Neural cell (in vitro differentiated cells): ENCODE measurements at regions not wholly inside any gene's neighbourhood (a gene's known extent, or its start where the extent isn't known, plus 50 kb on each side); places are given as distances from the start of the nearest gene placed in this dataset.

Experiments used
- EP300 ChIP-seq: fragments of 450-650 bp; conservative IDR thresholded peaks from 2 replicates; pipeline ENCODE4 v1.6.1; 2014; ENCODE audit warnings: antibody characterized with exemption, mild to moderate bottlenecking, moderate library complexity; ENCODE audit not compliant: poor library complexity, severe bottlenecking
- MXI1 ChIP-seq: fragments of 450-650 bp; conservative IDR thresholded peaks from 2 replicates; pipeline ENCODE4 v1.6.1; 2014; ENCODE audit warnings: antibody characterized with exemption, mild to moderate bottlenecking; ENCODE audit not compliant: poor library complexity, severe bottlenecking
- POLR2AphosphoS5 ChIP-seq: IDR thresholded peaks from 2 replicates; pipeline ENCODE4 v1.6.1; 2012
- TF ChIP-seq, protein P1 (sequence below): fragments of 450-650 bp; IDR thresholded peaks from 2 replicates; pipeline ENCODE4 v1.5.1; 2014; ENCODE audit warnings: antibody characterized with exemption, mild to moderate bottlenecking, moderate library complexity; ENCODE audit not compliant: poor library complexity, severe bottlenecking

DNA sequence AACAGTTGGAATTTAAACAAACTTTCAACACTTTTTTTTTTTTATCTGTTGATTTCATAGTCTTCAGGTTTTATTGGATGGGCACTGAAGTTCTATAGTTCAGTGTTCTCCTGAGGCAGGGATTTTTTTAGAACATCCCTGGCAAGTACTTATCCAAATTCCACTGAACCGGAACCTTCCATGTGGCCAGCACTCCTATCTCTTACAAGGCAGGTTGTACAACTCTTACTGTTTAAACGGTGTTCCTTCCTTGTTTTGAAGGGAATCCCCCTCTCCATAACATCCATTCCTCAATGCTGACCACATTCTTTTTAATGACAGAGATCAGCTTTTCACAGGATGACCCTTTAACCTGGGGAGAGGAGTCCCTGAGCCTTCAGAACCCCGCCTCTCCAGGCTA lies 238.9 kb upstream of the CTBP2 start:
- no peak for TF ChIP-seq POLR2AphosphoS5
- TF ChIP-seq EP300, result no peak
- no peak for TF ChIP-seq MXI1
- TF ChIP-seq, protein P1, sequence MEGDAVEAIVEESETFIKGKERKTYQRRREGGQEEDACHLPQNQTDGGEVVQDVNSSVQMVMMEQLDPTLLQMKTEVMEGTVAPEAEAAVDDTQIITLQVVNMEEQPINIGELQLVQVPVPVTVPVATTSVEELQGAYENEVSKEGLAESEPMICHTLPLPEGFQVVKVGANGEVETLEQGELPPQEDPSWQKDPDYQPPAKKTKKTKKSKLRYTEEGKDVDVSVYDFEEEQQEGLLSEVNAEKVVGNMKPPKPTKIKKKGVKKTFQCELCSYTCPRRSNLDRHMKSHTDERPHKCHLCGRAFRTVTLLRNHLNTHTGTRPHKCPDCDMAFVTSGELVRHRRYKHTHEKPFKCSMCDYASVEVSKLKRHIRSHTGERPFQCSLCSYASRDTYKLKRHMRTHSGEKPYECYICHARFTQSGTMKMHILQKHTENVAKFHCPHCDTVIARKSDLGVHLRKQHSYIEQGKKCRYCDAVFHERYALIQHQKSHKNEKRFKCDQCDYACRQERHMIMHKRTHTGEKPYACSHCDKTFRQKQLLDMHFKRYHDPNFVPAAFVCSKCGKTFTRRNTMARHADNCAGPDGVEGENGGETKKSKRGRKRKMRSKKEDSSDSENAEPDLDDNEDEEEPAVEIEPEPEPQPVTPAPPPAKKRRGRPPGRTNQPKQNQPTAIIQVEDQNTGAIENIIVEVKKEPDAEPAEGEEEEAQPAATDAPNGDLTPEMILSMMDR, result no peak
